Smooth muscle cell (in vitro differentiated cells): ENCODE measurements at regions not wholly inside any gene's neighbourhood (a gene's known extent, or its start where the extent isn't known, plus 50 kb on each side); places are given as distances from the start of the nearest gene placed in this dataset.

Experiments
- DNase-seq: peaks from one replicate; lab custom pipeline; 2025; ENCODE audit not compliant: unreplicated experiment; lab: John Stamatoyannopoulos, UW
- H2AFZ ChIP-seq: fragments of 200-600 bp; sonication (generic); 2 replicates; pipeline ENCODE4 v1.6.0; 2016; ENCODE audit warnings: antibody characterized with exemption, low read depth, mild to moderate bottlenecking
- H3F3A ChIP-seq: fragments of 200-600 bp; sonication (generic); 2 replicates; pipeline ENCODE4 v1.6.0; 2017; ENCODE audit warnings: antibody characterized with exemption, low read depth
- H3K27ac ChIP-seq: fragments of 200-600 bp; sonication (generic); 2 replicates; pipeline ENCODE4 v1.5.1; 2016; ENCODE audit warnings: low read depth, mild to moderate bottlenecking
- H3K27me3 ChIP-seq: fragments of 200-600 bp; sonication (generic); 2 replicates; pipeline ENCODE4 v1.6.1; 2016; ENCODE audit warnings: low read depth, mild to moderate bottlenecking
- H3K36me3 ChIP-seq: fragments of 200-600 bp; sonication (generic); 2 replicates; pipeline ENCODE4 v1.5.1; 2016; ENCODE audit warnings: low read depth
- H3K4me1 ChIP-seq: fragments of 200-600 bp; sonication (generic); 2 replicates; pipeline ENCODE4 v1.5.1; 2016; ENCODE audit warnings: low read depth
- H3K4me2 ChIP-seq: fragments of 200-600 bp; sonication (generic); 2 replicates; pipeline ENCODE4 v1.6.0; 2016; ENCODE audit warnings: mild to moderate bottlenecking
- H3K4me3 ChIP-seq: fragments of 200-600 bp; sonication (generic); 2 replicates; pipeline ENCODE4 v1.5.1; 2016; ENCODE audit warnings: mild to moderate bottlenecking
- H3K79me2 ChIP-seq: fragments of 200-600 bp; sonication (generic); 2 replicates; pipeline ENCODE4 v1.6.0; 2016; ENCODE audit warnings: low read depth, mild to moderate bottlenecking
- H3K9ac ChIP-seq: fragments of 200-600 bp; sonication (generic); 2 replicates; pipeline ENCODE4 v1.6.0; 2016; ENCODE audit warnings: low read depth
- H3K9me3 ChIP-seq: fragments of 200-600 bp; sonication (generic); replicated peaks from 2 replicates; pipeline ENCODE4 v1.5.1; 2016; ENCODE audit warnings: low read depth
- H4K20me1 ChIP-seq: fragments of 200-600 bp; sonication (generic); 2 replicates; pipeline ENCODE4 v1.6.0; 2016; ENCODE audit warnings: low read depth
- CTCF ChIP-seq: fragments of 200-600 bp; sonication (generic); IDR thresholded peaks from 2 replicates; pipeline ENCODE4 v1.5.1; 2017; ENCODE audit warnings: borderline replicate concordance, mild to moderate bottlenecking, antibody characterized with exemption; ENCODE audit not compliant: insufficient read depth, poor library complexity, severe bottlenecking
- WGBS: methylation state at CpG from one replicate; pipeline ENCODE4 v1.1.7; 2016; ENCODE audit warnings: low lambda C conversion rate; 5-methylcytosine and 5-hydroxymethylcytosine counted together

DNA sequence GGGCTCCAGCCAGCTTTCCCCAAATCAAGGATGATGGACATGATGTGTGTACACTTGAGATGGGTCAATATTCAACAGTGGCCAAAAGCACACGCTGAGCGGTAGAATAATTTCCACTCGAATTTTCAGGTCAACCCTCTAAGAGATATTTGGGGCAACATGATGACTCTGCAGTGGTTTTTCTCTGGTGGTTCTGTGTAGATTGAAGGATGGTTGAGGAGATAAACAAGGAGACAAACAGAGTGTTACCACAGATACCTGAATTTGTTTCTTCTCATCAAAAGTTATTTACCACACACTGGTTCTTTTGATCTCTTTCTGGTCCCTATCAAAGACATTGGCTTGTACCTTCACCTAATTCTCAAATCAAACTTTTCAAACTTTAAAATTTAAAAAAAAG is 242.0 kb downstream of the ETS1 start:
- Histone ChIP-seq H3K4me1 (peaks cover 16% of the 10 kb centered on the region), H3K9ac (no peak overlapping the region)

GRCh38 chr11:128343870-128344269 is 243.5 kb downstream of the ETS1 start:
- Histone ChIP-seq H2AFZ (no peak overlapping the region), H3K36me3 (no peaks in the 10 kb centered on the region)
- 91% methylated on average over 4 of the region's 4 CpGs for WGBS

More for the DNA sequence above, 242.0 kb downstream of the ETS1 start:
- H4K20me1 ChIP-seq = no peaks in the 10 kb centered on the region
- H3K27me3 ChIP-seq = no peaks in the 10 kb centered on the region
- no peak for DNase-seq
- H3K4me3 ChIP-seq = no peak overlapping the region
- H2AFZ ChIP-seq = no peak overlapping the region
- H3F3A ChIP-seq = peaks cover 7% of the 10 kb centered on the region
- H3K9me3 ChIP-seq = no peaks in the 10 kb centered on the region
- no peak overlapping the region for H3K27ac ChIP-seq
- no peaks in the 10 kb centered on the region for H3K79me2 ChIP-seq
- 94% methylated on average over 3 of the region's 3 CpGs for whole genome bisulfite sequencing
- no peak for TF ChIP-seq CTCF
- no peak overlapping the region for H3K4me2 ChIP-seq
- no peaks in the 10 kb centered on the region for H3K36me3 ChIP-seq

DNA sequence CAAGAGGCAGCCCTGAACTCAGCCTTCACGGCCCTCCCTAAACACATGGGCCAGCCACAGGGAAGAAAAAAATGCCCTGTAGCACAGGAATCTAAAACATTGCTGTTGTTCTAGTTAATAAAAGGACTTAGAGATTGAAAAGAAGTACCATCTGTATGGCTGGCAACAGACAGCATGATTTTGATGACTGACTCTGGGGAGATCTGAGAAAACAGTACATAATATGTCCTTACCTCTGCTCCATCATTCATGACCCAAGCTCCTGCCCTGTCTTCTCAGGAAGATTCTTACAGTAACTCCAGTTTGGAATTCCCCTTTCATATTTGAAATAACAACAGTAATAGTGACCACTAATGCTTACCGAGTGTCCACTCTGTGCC is 244.2 kb downstream of the ETS1 start:
- peak overlapping the region; percentile 43 for H2AFZ ChIP-seq
- H3F3A ChIP-seq = peaks cover 7% of the 10 kb centered on the region

More at GRCh38 chr11:128343870-128344269, 243.5 kb downstream of the ETS1 start:
- peaks cover 16% of the 10 kb centered on the region for H3K4me1 ChIP-seq
- H3K4me2 ChIP-seq = no peak overlapping the region
- no peak for DNase-seq
- H3K9me3 ChIP-seq = no peaks in the 10 kb centered on the region
- peak overlapping the region; percentile 61 for H3K27ac ChIP-seq
- no peaks in the 10 kb centered on the region for H4K20me1 ChIP-seq
- H3K4me3 ChIP-seq = no peak overlapping the region
- peaks cover 7% of the 10 kb centered on the region for H3F3A ChIP-seq
- H3K9ac ChIP-seq = no peak overlapping the region
- H3K27me3 ChIP-seq = no peaks in the 10 kb centered on the region
- H3K79me2 ChIP-seq = no peaks in the 10 kb centered on the region
- TF ChIP-seq CTCF = no peak

More for the DNA sequence above, 244.2 kb downstream of the ETS1 start:
- Histone ChIP-seq H3K27ac (peak overlapping the region; percentile 61), H4K20me1 (no peaks in the 10 kb centered on the region), H3K27me3 (no peaks in the 10 kb centered on the region), H3K9me3 (no peaks in the 10 kb centered on the region), H3K79me2 (no peaks in the 10 kb centered on the region), H3K4me3 (no peak overlapping the region), H3K4me2 (no peak overlapping the region), H3K36me3 (no peaks in the 10 kb centered on the region), H3K4me1 (peaks cover 16% of the 10 kb centered on the region), H3K9ac (no peak overlapping the region)
- TF ChIP-seq CTCF = no peak
- 53% methylated on average over 2 of the region's 2 CpGs for WGBS
- no peak for DNase-seq
